Neutrophil (primary cell): ENCODE measurements at regions not wholly inside any gene's neighbourhood (a gene's known extent, or its start where the extent isn't known, plus 50 kb on each side); places are given as distances from the start of the nearest gene placed in this dataset.

Source experiments
- H3K27ac ChIP-seq: fragments of 200-600 bp; sonication (generic); 2 replicates; pipeline ENCODE4 v1.5.1; 2016; ENCODE audit warnings: mild to moderate bottlenecking, moderate library complexity
- H3K27me3 ChIP-seq: fragments of 200-600 bp; sonication (generic); 2 replicates; pipeline ENCODE4 v1.6.0; 2016; ENCODE audit warnings: mild to moderate bottlenecking
- H3K36me3 ChIP-seq: fragments of 200-600 bp; sonication (generic); 2 replicates; pipeline ENCODE4 v1.5.1; 2017
- H3K4me1 ChIP-seq, 2 experiments: fragments of 200-600 bp in 1 of 2; sonication (generic) in 1 of 2; 1 replicate in 1 of 2; 2 replicates in 1 of 2; pipeline versions ENCODE4 v1.5.1 to v1.6.1; 2013 to 2016; ENCODE audit warnings: low read depth in 1 of 2, low read length in 1 of 2, mild to moderate bottlenecking in 1 of 2, moderate library complexity in 1 of 2; ENCODE audit not compliant: control insufficient read depth in 1 of 2, insufficient read depth in 1 of 2
- H3K4me3 ChIP-seq, 2 experiments: fragments of 200-600 bp in 1 of 2; sonication (generic) in 1 of 2; 1 replicate in 1 of 2; 2 replicates in 1 of 2; pipeline ENCODE4 v1.5.1; 2013 to 2016; ENCODE audit warnings: low read depth in 1 of 2, low read length in 1 of 2, mild to moderate bottlenecking in 1 of 2, moderate library complexity in 1 of 2
- H3K9me3 ChIP-seq: fragments of 200-600 bp; sonication (generic); 2 replicates; pipeline ENCODE4 v1.5.1; 2016
- TF ChIP-seq, protein P1 (sequence below): fragments of 200-600 bp; sonication (generic); IDR thresholded peaks from 2 replicates; pipeline ENCODE4 v1.5.1; 2016; ENCODE audit warnings: antibody characterized with exemption

DNA sequence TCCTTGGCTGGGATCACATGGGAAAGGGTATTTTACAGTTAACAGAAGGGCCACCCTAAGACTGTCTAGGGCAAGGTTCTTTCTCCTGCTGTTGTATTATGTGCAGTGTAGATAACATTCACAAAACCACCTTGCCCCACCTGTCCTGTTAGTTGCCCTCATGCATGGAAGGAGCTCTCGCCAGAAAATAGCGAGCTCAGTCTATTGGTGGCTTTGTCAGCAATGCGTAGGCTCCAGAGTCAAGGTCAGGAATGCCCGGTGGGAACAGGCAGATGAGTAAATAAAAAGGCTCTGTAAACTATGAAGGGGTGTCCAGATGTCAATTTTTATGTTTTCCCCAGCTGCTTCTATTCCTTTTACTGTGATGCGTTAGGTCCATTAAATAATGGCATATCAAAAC, 107.1 kb upstream of the WDR11 start:
- Histone ChIP-seq H3K36me3 (no peaks in the 10 kb centered on the region), H3K27me3 (no peaks in the 10 kb centered on the region), H3K27ac (no peak overlapping the region), H3K9me3 (no peaks in the 10 kb centered on the region), H3K4me3 (no peak overlapping the region), H3K4me1 (no peaks in the 10 kb centered on the region)
- TF ChIP-seq, protein P1, sequence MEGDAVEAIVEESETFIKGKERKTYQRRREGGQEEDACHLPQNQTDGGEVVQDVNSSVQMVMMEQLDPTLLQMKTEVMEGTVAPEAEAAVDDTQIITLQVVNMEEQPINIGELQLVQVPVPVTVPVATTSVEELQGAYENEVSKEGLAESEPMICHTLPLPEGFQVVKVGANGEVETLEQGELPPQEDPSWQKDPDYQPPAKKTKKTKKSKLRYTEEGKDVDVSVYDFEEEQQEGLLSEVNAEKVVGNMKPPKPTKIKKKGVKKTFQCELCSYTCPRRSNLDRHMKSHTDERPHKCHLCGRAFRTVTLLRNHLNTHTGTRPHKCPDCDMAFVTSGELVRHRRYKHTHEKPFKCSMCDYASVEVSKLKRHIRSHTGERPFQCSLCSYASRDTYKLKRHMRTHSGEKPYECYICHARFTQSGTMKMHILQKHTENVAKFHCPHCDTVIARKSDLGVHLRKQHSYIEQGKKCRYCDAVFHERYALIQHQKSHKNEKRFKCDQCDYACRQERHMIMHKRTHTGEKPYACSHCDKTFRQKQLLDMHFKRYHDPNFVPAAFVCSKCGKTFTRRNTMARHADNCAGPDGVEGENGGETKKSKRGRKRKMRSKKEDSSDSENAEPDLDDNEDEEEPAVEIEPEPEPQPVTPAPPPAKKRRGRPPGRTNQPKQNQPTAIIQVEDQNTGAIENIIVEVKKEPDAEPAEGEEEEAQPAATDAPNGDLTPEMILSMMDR: no peak

DNA sequence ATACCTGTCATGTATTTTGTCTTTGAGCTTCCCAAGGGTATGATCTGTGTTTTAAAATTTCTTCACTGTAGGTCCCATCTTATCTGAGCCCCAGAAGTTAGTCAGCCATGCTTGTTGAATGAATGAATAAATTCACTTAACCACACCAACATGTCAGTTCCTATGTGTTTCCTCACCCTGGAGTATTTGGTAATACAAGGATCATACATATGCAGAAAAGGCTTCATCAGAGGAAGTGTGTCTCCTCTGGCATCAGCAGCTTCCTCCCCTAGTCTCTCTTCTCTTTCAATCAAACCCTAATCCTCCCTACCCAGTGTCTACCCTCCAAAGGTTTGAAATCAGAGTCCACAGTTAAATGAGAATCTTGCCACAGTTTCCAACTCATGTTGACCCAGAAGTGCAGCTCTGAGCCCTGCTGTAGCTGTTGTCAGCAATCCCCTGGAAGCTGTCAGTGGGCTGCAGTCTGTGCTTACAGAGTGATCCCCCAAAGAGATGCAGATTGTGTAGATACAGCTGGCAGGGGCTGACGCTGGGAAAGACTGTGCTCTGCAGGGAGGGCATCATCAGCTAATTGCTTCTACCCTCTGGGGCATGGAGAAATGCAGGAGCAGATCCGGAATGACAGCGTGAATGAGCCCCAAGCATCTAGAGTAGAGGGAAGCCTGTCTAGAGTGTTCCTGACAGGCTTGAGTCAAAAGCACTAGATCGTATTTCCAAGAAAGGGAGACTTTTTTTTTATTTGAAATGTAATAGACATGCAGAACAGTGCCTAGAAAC, 105.0 kb upstream of the WDR11 start:
- TF ChIP-seq, protein P1: no peak
- no peaks in the 10 kb centered on the region for H3K36me3 ChIP-seq
- H3K9me3 ChIP-seq: no peaks in the 10 kb centered on the region
- peaks cover 6 to 10% of the 10 kb centered on the region in 2 experiments for H3K4me1 ChIP-seq
- H3K4me3 ChIP-seq: no peak overlapping the region
- no peak overlapping the region for H3K27ac ChIP-seq
- no peaks in the 10 kb centered on the region for H3K27me3 ChIP-seq

DNA sequence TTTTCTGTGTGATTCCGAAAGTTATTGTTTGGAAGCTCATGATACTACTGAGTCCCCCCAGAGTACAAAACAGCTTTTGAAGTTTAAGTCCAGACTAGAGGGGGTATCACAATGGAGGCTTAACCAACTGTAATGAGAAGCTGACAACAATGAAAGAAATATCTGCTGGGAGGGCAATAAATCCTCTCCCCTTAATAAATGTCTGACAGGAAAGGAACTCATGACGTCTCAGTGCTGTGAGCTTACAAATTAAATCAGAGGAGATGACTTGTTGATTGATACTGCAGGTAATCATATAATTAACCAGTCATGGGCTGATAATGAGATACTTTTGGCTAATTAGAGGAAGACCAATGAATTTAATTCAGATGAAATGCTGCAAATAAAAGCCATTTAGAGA, 102.6 kb upstream of the WDR11 start:
- Histone ChIP-seq H3K36me3 (no peaks in the 10 kb centered on the region), H3K4me3 (no peak overlapping the region), H3K27ac (no peak overlapping the region), H3K9me3 (no peaks in the 10 kb centered on the region), H3K27me3 (no peaks in the 10 kb centered on the region), H3K4me1 (peaks cover 6 to 10% of the 10 kb centered on the region in 2 experiments)
- TF ChIP-seq, protein P1: no peak

DNA sequence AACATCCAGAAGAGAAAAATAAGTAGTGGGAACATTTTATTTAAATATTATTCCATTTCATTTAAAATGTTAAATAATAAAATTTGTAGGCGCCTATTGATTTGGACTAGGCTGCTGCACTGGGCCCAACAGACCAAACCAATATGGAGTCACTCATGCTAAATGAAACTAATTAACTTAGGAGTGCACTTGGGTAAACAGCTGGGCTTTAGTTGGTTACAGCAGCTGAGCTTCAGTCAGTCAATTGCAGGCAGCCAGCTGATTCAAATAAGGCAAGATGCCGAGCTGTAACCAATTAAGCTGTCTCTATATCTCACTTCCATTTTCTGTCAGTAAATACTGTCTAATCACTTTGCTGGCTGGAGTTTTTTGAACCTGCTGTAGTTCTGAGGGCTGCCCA, 102.1 kb upstream of the WDR11 start:
- H3K36me3 ChIP-seq: no peaks in the 10 kb centered on the region

DNA sequence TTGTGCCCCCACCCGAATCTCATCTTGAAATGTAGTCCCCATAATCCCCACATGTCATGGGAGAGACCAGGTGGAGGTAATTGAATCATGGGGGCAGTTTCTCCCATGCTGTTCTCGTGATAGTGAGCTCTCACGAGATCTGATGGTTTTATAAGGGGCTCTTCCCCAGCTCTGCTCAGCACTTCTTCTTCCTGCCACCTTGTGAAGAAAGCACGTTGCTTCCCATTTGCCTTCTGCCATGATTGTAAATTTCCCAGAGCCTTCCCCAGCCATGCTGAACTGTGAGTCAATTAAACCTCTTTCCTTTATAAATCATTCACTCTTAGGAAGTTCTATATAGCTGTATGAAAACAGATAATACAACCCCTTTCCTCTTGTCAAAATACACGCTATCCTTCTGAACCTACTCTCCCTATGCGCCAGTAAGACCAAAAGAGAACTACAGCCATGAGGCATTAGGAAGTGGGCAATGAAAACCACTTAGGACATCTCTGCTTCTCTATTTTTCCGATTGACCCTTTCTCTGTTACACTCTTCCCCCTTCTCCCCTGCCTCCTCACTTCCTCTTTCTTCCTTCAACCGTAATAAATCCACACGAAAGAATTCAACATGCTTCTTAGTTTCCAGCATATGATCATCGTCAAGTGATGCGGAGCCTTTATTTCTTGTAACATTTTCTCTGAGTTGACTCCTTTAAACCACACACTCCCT, 101.2 kb upstream of the WDR11 start:
- peak overlapping the region; percentile 30 for H3K27ac ChIP-seq
- no peaks in the 10 kb centered on the region for H3K27me3 ChIP-seq
- peaks cover 6 to 10% of the 10 kb centered on the region in 2 experiments for H3K4me1 ChIP-seq
- H3K4me3 ChIP-seq: no peak overlapping the region
- no peaks in the 10 kb centered on the region for H3K9me3 ChIP-seq
- TF ChIP-seq, protein P1: no peak
- no peaks in the 10 kb centered on the region for H3K36me3 ChIP-seq

More for the DNA sequence above, 102.1 kb upstream of the WDR11 start:
- no peak overlapping the region for H3K4me3 ChIP-seq
- H3K27ac ChIP-seq: no peak overlapping the region
- H3K27me3 ChIP-seq: no peaks in the 10 kb centered on the region
- TF ChIP-seq, protein P1: no peak
- peaks cover 6 to 10% of the 10 kb centered on the region in 2 experiments for H3K4me1 ChIP-seq
- no peaks in the 10 kb centered on the region for H3K9me3 ChIP-seq
